ENCODE measurements at regions not wholly inside any gene's neighbourhood (a gene's known extent, or its start where the extent isn't known, plus 50 kb on each side); places are given as distances from the start of the nearest gene placed in this dataset.

DNA sequence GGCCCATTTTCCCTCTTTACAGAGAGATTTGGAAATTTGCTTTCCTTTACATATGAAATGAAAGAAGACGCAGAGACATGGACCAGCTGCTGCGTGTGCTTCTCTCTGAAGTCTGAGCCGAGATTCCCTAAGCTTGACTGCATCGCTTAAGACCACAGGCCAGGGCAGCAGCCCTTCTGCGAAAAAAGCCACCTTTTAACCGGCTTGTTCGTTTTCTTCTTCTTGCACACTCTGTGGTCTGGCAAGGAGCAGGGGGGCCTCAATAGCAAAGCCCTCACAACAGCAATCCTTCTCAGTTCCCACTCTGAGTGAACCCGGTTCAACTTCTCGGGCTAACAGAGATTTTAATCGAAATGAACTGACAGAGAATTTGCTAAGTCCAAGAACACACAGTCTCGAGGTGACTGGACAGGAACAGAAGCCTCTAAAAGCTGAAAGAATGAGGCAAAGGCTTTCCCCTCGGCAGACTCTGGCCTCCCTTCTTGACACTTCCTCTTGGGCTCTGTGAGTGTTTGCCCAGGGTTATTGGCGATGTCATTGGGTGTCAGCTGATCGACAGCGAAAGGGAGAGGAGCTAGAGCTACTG, 512.9 kb upstream of the KLF4 start:
- TF ChIP-seq CTCF (IDR thresholded peaks at IDR 0.05) (no peak), POLR2A (IDR thresholded peaks at IDR 0.05) (no peak)

Data from right lobe of liver (tissue), 4 donors.